ENCODE measurements at regions not wholly inside any gene's neighbourhood (a gene's known extent, or its start where the extent isn't known, plus 50 kb on each side); places are given as distances from the start of the nearest gene placed in this dataset.
"Not testable (repeated sequence)": the region's sequence is repeated elsewhere in the genome, so short reads cannot be mapped to it uniquely, and the experiment has no call there.

DNA sequence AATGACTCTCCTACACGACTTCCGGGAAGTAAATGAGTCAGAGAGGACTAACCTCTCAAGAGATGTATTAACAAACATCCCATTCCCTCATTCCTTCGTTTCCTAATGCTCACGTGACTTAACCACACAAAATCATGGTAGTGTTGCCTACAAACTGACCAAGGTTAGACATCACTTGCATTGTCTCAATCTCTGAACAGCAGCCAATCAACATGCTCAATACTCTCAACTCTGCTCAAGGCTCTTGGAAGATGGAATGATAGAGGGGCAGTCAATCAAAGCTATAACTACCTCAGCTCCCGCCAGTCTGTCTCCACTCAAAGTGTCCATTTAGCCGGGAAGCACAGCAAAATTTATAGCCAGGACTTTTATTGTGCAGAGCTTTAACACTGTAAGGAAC is 143.8 kb upstream of the PIK3R1 start:
- intact Hi-C loops (cut with DNase I), result no loop called here
- DNase-seq (no peak), ATAC-seq (no peak)

DNA sequence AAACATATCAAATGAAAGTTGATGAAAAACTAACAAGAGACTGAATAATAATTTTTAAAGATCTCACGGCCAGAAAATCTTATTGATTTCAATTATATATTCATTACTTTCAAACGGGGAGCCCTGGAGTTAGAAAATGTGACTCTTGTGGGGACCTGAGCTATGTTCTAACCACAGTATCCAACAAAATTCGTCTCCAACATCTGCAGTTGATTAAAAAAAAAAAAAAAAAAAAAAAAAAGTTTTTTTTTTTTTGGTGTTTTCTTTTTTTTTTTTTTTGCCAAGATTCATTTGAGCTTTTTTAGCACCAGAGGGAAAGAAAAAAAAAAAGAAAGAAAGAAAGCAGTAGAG is 144.3 kb upstream of the PIK3R1 start:
- intact Hi-C loops (cut with DNase I), result no loop called here
- DNase-seq, result no peak
- ATAC-seq, result no peak

DNA sequence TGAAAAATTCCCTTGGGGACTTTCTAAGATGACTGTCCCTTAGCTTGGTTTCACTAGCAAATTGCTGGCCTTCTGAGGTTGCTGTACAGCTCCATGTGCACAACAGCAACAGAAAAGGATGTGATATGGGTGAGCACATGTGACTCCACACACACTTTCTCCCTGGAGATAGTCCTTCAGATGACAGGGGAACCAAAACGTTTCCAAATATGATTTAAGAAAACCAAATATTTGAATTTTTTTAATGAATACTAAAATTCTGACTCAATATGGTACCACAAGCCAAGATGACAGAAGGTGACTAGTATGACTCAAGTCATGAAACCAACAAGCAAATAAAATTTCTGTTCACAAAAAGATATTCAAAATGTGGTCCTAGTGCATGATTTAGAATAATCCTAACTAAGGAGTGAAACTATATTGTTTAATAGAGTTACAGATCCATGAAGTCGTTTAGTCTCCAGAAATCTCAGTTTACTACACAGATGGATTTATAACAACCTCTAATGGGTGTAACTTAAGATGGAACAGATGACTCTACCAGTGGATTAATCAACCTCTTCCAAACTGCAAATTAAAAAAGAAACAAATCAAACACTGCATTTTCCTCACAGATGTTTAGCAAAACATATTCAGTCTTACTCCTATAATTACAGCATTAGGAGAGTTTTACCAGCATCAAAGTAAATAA is 144.8 kb upstream of the PIK3R1 start:
- intact Hi-C loops (cut with DNase I), result no loop called here
- ATAC-seq (no peak), DNase-seq (no peak)

DNA sequence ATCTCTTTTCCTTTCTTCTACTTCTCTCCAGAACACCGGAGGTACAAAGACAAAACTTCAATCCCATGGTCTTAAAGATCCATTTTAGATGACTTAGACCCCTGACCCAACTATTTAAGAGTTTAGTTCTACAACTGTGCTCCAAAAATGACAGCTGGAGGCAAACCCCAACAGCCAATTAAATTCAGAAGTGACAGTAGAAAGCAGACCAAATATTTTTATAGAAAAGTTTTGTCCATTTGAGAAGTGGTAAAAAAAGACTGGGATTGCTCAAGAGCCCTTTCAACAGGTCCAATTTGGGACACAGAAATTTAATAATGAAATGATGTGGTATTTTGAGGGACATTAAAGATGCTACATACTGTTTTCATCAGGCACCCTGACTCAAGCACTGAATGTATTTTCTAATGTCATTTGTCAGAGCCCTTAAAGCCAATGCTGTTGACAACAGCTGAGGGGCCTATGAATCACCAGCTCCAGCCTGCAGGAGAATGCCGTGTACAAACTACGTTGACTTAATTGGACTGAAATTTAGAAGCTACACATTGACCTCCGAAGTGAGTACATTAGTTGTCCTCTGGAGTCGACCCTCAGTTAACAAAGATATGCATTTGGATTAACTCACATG is 147.5 kb upstream of the PIK3R1 start:
- DNase-seq, result no peak
- ATAC-seq, result no peak
- intact Hi-C loops (cut with DNase I), result no loop called here

DNA sequence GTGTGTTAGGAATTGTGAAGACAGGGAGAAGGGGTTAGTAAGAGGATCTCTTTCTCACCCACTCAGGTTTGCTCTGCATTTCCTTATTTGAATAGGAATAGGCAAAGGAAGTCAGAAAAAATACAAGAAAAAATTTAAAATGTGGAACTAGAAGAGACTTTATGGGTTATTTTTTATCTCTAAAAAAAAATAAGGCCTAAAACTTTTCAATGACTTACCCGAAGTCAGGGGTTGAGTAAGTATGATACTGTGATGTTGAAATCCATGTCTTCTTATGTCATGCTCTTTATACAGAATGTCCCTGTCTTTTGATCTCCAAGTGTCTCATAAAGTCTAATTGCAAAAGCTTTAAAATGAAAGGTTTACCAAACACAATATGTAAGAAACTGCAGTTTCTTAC is 148.3 kb upstream of the PIK3R1 start:
- ATAC-seq (no peak), DNase-seq (no peak)
- intact Hi-C loops (cut with DNase I), result no loop called here

DNA sequence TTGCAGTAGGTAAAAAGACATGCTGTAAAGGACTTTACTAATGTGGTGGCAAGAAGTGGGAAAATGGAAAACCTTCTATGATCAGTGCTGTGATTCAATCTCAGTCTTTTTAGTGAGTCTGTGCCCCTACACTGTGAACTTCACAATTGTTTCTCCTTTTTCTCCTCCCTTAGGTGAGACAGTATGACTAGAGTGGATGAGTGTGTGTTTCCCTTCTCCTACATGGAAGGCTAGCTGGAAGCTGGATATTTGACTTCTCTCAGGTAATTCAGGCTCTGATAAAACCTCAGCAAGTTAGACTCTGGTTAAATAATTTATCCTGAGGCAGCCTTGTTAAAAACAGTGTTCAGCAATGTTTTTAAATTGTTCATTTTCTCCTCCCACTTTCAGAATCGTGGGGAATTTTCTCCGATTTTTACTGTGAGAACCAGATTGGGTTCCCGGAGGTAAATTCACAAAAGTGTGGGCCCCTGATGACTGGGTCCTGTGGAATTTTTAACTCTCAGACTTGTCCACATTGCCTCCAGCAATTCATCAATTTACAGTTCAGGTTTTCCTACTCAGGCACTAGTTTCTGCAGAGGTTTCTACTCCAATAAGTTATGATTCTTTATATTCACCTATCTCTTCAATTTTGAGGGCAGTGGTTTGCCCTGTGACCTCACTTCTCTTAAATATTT is 149.1 kb upstream of the PIK3R1 start:
- ATAC-seq, result no peak
- intact Hi-C loops (cut with DNase I), result no loop called here
- no peak for DNase-seq

DNA sequence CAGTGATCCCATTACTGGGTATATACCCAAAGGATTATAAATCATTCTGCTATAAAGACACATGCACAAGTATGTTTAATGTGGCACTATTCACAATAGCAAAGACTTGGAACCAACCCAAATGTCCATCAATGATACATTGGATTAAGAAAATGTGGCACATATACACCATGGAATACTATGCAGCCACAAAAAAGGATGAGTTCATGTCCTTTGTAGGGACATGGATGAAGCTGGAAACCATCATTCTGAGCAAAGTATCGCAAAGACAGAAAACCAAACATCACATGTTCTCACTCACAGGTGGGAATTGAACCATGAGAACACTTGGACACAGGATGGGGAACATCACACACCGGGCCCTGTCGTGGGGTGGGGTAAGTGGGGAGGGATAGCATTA is 150.2 kb upstream of the PIK3R1 start:
- DNase-seq; intact Hi-C loops (cut with DNase I); ATAC-seq: not testable (repeated sequence)

DNA sequence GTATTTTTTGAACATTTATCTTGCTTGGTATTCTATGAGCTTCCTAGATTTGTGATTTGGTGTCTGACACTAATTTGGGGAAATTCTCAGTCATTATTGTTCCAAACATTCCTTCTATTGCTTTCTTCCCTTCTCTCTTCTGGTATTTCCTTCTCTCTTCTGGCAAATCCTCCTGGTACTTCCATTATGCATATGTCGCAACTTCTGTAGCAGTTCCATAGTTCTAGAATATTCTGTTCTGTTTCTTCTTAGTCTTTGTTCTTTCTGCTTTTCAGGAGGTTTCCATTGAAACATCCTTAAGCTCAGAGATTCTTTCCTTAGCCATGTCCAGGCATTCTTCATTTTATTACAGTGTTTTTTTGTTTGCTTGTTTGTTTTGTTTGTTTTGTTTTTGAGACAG is 155.2 kb upstream of the PIK3R1 start:
- DNase-seq (no peak), ATAC-seq (no peak)
- intact Hi-C loops (cut with DNase I), result no loop called here

DNA sequence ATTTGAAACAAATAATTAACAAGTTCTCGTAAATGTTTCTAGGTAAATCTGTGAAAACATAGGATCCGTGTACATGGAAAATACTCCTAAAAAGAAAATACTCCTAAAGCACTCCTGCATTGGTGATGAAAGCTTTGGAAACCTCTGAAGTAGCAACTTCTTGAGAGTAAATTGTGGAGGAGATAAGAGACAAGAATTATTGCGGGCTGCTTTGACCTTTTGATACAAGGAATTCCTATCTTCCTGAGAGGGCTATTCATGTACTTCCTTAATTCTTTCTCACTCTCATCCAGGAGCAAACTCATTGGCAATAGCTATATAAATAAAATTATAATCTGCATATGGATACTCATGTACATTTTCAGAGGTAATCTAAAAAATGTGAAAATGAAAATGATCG is 158.4 kb upstream of the PIK3R1 start:
- intact Hi-C loops (cut with DNase I), result no loop called here
- no peak for DNase-seq
- no peak for ATAC-seq

DNA sequence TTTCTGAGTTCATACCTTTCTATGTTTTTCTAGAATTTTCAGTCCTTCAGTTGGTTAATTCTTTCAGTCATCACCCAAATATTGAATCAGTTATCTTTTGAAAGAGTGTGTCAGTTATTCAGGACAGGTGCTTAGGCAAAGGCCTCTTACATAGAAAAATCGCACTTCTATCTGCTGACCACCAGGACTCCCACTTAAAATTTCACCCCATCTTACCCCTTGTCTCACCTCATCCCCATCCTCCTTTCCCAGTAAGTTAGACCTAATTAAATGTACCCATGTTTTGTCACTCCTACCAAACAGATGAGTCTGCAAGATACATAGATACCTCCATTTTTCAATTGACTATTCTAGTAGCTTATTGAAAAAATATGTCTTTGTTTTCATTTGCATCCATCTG is 159.9 kb upstream of the PIK3R1 start:
- ATAC-seq, result no peak
- intact Hi-C loops (cut with DNase I), result no loop called here
- DNase-seq, result no peak

DNA sequence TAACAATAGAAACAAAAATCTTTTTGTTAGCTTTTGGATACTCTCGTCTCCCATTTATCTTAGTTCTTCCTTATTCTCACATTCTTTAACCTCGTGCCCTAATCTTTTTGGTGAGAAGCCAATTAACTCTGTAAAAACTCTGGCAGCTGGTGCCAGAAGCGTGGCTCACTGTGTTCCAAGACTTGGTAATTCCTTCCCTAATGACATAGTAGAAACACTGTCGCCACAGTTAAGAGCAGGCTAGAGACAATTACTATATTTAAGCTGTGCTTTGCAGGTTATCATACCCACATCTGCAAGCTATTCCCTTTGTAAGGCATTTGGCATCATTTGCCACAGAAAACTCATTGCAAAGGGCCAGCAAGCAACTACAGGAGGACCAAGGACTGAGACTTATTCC is 160.9 kb upstream of the PIK3R1 start:
- intact Hi-C loops (cut with DNase I), result no loop called here
- no peak for DNase-seq
- no peak for ATAC-seq

DNA sequence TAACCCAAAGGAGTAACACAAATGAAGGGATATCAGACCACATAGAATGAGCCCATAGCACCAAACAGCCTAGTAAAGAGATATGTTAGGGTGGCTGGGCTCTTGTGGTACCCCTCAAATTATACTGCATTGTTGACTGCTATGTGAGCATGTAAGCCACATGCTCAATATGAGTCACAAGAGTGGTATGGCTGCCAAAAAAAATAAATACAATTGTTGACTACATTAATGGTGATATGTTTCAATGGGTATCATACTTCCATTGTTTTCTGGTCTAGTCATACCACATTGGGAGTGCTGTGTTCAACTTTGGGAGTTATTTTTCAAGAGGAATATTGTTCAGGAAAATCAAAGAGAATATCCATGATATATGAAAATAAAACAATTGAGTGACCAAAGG is 162.4 kb upstream of the PIK3R1 start:
- intact Hi-C loops (cut with DNase I), result no loop called here
- ATAC-seq (no peak), DNase-seq (no peak)

DNA sequence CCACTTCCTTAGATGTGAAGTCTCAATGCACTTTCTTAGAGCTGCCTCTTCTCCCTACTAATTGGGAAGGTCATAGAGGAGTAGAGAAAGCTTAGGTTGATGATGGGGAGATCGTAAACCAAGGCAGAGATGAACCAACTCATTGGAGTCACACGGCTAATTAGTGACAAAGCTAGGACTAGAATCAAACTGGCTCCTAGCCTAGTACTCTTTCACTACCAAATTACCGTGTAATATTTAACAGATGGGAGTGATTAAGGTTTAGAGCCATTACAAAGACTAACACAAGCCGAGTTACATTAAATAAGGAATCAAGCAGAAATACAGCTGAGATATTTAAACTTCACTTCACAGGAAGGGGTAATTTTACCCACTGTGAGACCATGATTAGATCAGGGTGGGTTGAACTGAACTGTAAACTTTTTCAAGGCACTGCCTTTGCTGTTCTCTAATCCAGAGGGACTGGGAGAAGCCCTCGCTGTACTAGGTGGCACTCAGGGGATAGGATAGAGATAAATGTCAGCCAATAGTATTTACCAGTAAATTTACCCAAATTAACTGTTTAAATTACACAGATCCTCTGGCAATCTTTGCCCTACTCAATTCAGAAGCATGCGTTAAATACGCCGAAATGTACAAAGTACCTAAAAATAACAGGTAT is 166.4 kb upstream of the PIK3R1 start:
- DNase-seq (no peak), ATAC-seq (no peak)
- intact Hi-C loops (cut with DNase I), result no loop called here

DNA sequence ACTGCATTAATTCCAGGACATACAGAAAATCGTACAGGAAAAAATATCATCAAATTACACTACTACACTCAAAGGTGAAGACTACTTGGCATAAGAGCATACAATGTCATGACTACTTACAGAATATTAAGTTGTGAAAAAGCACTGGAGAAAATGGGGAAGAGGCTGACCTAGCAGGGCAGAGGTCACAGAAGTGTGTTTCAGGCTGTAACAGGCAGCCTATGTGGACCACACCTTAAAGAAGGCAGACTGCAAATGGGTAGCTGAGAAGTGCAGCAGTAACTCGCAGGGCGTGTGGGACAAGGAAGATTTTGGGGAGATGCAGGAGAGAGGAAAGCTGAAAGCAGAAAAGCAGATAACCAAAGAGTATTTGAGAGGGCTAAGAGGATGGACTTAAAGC is 167.0 kb upstream of the PIK3R1 start:
- intact Hi-C loops (cut with DNase I), result no loop called here
- no peak for ATAC-seq
- no peak for DNase-seq

DNA sequence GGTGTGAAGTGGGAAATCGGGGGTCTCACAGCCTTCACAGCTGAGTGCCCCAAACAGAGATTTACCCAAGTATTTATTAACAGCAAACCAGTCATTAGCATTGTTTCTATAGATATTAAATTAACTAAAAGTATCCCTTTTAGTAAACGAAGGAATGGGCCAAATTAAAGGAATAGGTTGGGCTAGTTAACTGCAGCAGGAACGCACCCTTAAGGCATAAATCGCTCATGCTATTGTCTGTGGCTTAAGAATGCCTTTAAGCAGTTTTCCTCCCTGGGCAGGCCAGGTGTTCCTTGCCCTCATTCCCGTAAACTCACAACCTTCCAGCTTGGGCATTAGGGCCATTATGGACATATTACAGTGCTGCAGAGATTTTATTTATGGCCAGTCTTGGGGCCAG is 167.5 kb upstream of the PIK3R1 start:
- DNase-seq; intact Hi-C loops (cut with DNase I); ATAC-seq: not testable (repeated sequence)

DNA sequence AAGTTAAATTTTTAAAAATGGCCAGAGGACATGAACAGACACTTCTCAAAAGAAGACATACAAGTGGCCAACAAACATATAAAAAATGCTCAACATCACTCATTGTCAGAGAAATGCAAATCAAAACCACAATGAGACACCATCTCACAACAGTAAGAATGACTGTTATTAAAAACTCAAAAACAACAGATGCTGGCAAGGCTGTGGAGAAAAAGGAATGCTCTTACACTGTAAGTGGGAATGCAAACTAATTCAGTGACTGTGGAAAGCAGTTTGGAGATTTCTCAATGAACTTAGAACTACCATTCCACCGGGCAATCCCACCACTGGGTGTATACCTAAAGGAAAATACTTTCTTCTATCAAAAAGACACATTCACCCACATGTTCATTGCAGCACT is 168.5 kb upstream of the PIK3R1 start:
- intact Hi-C loops (cut with DNase I), result no loop called here
- no peak for DNase-seq
- ATAC-seq, result no peak

DNA sequence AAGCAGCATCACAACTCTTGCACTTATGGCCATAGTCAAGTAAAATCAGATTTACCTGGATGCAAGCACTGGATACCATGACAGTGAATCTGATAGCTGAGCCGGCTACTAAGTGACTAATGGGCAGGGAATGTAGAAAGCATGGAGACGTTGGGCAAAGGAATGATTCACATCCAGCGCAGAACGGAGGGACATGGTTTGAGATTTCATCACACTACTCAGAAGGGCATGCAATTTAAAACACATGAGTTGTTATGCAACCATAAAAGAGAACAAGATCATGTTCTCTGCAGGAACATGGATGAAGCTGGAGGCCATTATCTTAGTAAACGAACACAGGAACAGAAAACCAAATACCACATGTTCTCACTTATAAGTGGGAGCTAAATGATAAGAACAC is 169.1 kb upstream of the PIK3R1 start:
- ATAC-seq, result peak in 1 of 2 donors; percentile 86
- intact Hi-C loops (cut with DNase I), result no loop called here

DNA sequence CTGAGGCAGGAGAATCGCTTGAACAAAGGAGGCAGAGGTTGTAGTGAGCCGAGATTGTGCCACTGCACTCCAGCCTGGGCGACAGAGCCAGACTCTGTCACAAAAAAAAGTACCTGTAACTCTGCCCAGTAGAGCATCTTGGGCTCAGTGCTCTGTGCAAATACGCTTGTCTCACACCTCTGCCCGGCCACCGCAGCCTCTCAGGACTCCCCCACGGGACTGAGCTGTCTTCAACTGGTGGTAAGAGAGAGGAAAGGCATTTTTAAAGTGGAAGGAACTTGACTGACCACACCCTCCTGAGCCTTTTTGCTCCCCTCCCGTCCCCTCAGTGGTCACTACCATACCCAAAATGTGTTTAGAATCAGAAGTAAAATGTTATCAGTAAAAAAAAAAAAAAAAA is 174.3 kb upstream of the PIK3R1 start:
- peak in 1 of 2 donors; percentile 59 for ATAC-seq
- intact Hi-C loops (cut with DNase I), result no loop called here
- no peak for DNase-seq

More for the DNA sequence above, 169.1 kb upstream of the PIK3R1 start:
- DNase-seq, result no peak

DNA sequence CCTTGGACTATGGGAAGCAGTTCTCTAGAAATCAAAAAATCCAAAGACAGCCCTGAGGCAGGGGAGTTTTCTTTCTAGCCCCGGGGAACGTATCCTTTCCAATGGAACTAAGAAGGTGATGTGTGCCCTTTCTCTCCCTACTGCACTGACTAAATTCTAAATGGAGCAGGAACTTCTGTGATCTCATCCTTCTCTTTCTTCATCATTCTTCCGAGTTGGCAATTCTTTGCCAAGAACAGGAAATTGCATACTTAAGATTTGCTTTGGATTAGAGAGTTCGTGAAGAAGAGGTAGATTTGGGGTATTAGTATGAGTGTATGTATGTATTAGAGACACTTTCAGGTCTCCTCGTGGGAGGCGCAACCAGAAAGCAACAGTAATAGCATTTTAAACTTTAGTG is 178.0 kb upstream of the PIK3R1 start:
- ATAC-seq, result no peak
- intact Hi-C loops (cut with DNase I), result no loop called here

DNA sequence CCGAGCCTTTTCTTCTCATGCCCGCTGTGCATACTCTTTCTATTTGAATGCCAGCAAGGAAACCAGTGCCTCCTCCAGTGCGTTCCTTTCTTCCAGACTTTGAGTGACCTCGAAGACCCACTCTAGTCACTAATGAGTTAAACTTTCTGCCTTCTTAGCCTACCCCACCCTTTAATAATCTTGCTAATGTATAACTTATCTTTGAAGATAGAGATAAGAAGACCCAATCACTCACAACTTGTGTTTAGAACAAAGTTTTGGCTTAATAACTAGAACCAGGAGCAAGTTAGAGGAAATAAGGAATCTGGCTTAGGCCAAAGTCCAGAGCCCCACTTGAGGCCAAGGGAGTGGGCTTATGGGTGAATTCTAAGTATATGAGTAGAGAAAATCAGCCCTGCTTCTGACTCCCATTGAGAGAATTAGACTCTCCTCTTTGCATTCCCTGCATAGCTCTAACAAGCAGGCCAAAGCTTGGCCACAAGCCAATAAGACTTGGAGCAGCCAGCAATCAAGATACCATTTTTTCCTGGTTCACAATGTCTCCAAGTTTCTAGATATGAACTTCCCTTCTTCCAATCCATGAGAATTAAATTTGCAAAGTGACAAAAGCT is 181.5 kb upstream of the PIK3R1 start:
- intact Hi-C loops (cut with DNase I), result no loop called here
- ATAC-seq (peak; percentile 25 to 59), DNase-seq (peak; percentile 63)

More for the DNA sequence above, 178.0 kb upstream of the PIK3R1 start:
- DNase-seq, result no peak
